OCI-LY1 (cell line): ENCODE measurements at regions not wholly inside any gene's neighbourhood (a gene's known extent, or its start where the extent isn't known, plus 50 kb on each side); places are given as distances from the start of the nearest gene placed in this dataset.

Experiments
- H2AFZ ChIP-seq: fragments of 200-600 bp; sonication (generic), shearing (Covaris generic); 2 replicates; pipeline ENCODE4 v1.6.0; 2014; ENCODE audit warnings: antibody characterized with exemption, mild to moderate bottlenecking, low read length
- H3F3A ChIP-seq: fragments of 200-600 bp; sonication (generic), shearing (Covaris generic); 2 replicates; pipeline ENCODE4 v1.6.0; 2014; ENCODE audit warnings: mild to moderate bottlenecking, antibody characterized with exemption, low read length, moderate library complexity; ENCODE audit not compliant: insufficient read depth
- H3K27ac ChIP-seq: fragments of 200-600 bp; sonication (generic); 2 replicates; pipeline ENCODE4 v1.5.1; 2014; ENCODE audit warnings: low read length, mixed run types, mild to moderate bottlenecking, low read depth; ENCODE audit not compliant: poor library complexity, severe bottlenecking
- H3K27me3 ChIP-seq: fragments of 200-600 bp; sonication (generic); 2 replicates; pipeline ENCODE4 v1.6.0; 2014; ENCODE audit warnings: antibody characterized with exemption, mild to moderate bottlenecking, low read length, moderate library complexity; ENCODE audit not compliant: insufficient read depth
- H3K36me3 ChIP-seq: fragments of 200-600 bp; sonication (generic); 2 replicates; pipeline ENCODE4 v1.6.1; 2014; ENCODE audit warnings: mild to moderate bottlenecking, antibody characterized with exemption, low read length, moderate library complexity, mixed read lengths; ENCODE audit not compliant: insufficient read depth
- H3K4me1 ChIP-seq: fragments of 200-600 bp; sonication (generic); 2 replicates; pipeline ENCODE4 v1.5.1; 2014; ENCODE audit warnings: mild to moderate bottlenecking, low read length, moderate library complexity; ENCODE audit not compliant: insufficient read depth, severe bottlenecking
- H3K4me2 ChIP-seq: fragments of 200-600 bp; sonication (generic), shearing (Covaris generic); 2 replicates; pipeline ENCODE4 v1.6.1; 2014; ENCODE audit warnings: low read length
- H3K4me3 ChIP-seq: fragments of 200-600 bp; sonication (generic); 2 replicates; pipeline ENCODE4 v1.5.1; 2014; ENCODE audit warnings: low read length, low read depth, mild to moderate bottlenecking, mixed read lengths; ENCODE audit not compliant: poor library complexity, severe bottlenecking
- H3K79me2 ChIP-seq: fragments of 200-600 bp; shearing (Covaris generic); 2 replicates; pipeline ENCODE4 v1.6.1; 2016; ENCODE audit warnings: mixed run types, low read length, mixed read lengths; ENCODE audit not compliant: insufficient read depth
- H3K9ac ChIP-seq: fragments of 200-600 bp; sonication (generic), shearing (Covaris generic); 2 replicates; pipeline ENCODE4 v1.6.1; 2014; ENCODE audit warnings: mild to moderate bottlenecking, low read length, mixed read lengths
- H3K9me2 ChIP-seq: fragments of 200-600 bp; sonication (generic), shearing (Covaris generic); 2 replicates; pipeline ENCODE4 v1.6.1; 2014; ENCODE audit warnings: low read depth, mild to moderate bottlenecking, low read length, mixed read lengths
- H3K9me3 ChIP-seq: fragments of 200-600 bp; shearing (Covaris generic); 2 replicates; pipeline ENCODE4 v1.6.1; 2014; ENCODE audit warnings: low read length, mixed read lengths
- H4K20me1 ChIP-seq: fragments of 200-600 bp; sonication (generic), shearing (Covaris generic); 2 replicates; pipeline ENCODE4 v1.6.0; 2016; ENCODE audit warnings: mild to moderate bottlenecking, low read length; ENCODE audit not compliant: insufficient read depth
- EZH2 ChIP-seq: fragments of 200-600 bp; sonication (generic), shearing (Covaris generic); IDR thresholded peaks from 2 replicates; pipeline ENCODE4 v1.8.0; 2017; ENCODE audit warnings: borderline replicate concordance, mixed run types, mild to moderate bottlenecking, antibody characterized with exemption, low read length, moderate library complexity, mixed read lengths
- TF ChIP-seq, protein P1 (sequence below): fragments of 200-600 bp; sonication (generic), shearing (Covaris generic); IDR thresholded peaks from 2 replicates; pipeline ENCODE4 v1.5.1; 2017; ENCODE audit warnings: mild to moderate bottlenecking, antibody characterized with exemption, low read length, moderate library complexity, mixed read lengths

DNA sequence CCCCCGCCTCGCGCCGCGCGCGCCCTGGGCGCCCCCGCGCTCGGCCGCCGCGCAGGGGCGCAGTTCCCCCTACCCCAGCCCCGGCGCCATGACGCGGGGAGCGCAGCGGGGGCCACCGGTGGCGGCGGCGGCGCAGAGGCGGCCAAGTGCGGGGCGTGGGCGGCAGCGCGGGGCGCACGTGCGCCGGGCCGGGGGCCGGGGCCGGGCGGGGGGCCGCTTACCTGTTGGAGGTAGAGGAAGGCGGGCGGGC lies 108.3 kb downstream of the ENGASE start:
- Histone ChIP-seq H4K20me1 (no peaks in the 10 kb centered on the region), H3K9me2 (no peaks in the 10 kb centered on the region), H3K9ac (no peak overlapping the region), H3K4me3 (no peak overlapping the region), H3K79me2 (no peaks in the 10 kb centered on the region), H3K9me3 (no peaks in the 10 kb centered on the region), H3F3A (no peaks in the 10 kb centered on the region), H3K4me2 (no peak overlapping the region), H3K27me3 (no peaks in the 10 kb centered on the region), H3K27ac (no peak overlapping the region), H3K4me1 (no peaks in the 10 kb centered on the region), H2AFZ (no peak overlapping the region), H3K36me3 (no peaks in the 10 kb centered on the region)
- TF ChIP-seq, protein P1, sequence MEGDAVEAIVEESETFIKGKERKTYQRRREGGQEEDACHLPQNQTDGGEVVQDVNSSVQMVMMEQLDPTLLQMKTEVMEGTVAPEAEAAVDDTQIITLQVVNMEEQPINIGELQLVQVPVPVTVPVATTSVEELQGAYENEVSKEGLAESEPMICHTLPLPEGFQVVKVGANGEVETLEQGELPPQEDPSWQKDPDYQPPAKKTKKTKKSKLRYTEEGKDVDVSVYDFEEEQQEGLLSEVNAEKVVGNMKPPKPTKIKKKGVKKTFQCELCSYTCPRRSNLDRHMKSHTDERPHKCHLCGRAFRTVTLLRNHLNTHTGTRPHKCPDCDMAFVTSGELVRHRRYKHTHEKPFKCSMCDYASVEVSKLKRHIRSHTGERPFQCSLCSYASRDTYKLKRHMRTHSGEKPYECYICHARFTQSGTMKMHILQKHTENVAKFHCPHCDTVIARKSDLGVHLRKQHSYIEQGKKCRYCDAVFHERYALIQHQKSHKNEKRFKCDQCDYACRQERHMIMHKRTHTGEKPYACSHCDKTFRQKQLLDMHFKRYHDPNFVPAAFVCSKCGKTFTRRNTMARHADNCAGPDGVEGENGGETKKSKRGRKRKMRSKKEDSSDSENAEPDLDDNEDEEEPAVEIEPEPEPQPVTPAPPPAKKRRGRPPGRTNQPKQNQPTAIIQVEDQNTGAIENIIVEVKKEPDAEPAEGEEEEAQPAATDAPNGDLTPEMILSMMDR: no peak
- no peak for TF ChIP-seq EZH2

DNA sequence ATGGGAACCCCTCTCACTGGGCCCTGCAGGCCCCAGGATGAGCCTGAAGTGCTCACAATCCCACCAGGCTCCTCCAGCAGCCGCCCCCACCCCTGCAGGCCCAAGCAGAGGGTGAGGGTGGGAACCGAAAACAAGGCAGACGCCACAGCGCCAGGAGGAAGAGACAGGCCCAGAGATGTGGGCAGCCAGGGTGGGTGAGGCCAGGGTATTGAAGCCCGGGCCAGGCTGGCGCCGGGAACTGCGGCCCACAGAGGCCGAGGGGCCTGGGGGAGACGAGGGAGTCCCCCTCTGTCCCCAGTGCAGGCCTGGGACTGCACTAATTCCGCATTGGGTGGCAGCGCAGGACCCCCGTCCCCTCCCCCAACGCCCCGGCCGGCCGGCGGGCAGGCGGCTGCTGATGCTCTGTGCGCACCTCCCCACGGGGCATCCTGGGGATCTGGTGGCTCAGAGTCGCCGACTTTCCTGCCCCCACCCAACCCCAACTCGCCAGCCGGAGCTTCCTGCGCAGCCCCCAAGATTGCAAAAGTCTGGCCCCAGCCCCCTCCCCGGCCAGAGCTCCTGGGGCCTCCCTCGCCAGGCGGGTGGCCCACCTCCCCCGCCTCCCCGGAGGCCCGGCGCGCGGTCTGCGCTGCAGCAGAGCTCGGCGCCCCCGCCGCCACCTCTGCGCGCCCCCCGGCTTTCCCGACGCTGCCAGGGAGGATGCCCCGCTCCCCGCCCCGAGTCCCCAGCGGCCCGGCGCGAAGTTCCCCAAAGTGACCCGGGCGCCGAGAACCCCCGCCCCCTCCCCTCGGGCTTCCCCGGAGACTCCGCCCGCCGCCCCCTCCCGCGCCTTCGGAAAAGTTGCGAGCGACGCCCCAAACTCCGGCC lies 107.8 kb downstream of the ENGASE start:
- H3K9me3 ChIP-seq: no peaks in the 10 kb centered on the region
- H3K9ac ChIP-seq: no peak overlapping the region
- H2AFZ ChIP-seq: no peak overlapping the region
- no peak overlapping the region for H3K4me2 ChIP-seq
- no peaks in the 10 kb centered on the region for H3K9me2 ChIP-seq
- H3K4me1 ChIP-seq: no peaks in the 10 kb centered on the region
- no peak for TF ChIP-seq EZH2
- TF ChIP-seq, protein P1: no peak
- no peaks in the 10 kb centered on the region for H3K27me3 ChIP-seq
- no peaks in the 10 kb centered on the region for H3F3A ChIP-seq
- H3K27ac ChIP-seq: no peak overlapping the region
- H3K79me2 ChIP-seq: no peaks in the 10 kb centered on the region
- no peak overlapping the region for H3K4me3 ChIP-seq
- H4K20me1 ChIP-seq: no peaks in the 10 kb centered on the region
- no peaks in the 10 kb centered on the region for H3K36me3 ChIP-seq

DNA sequence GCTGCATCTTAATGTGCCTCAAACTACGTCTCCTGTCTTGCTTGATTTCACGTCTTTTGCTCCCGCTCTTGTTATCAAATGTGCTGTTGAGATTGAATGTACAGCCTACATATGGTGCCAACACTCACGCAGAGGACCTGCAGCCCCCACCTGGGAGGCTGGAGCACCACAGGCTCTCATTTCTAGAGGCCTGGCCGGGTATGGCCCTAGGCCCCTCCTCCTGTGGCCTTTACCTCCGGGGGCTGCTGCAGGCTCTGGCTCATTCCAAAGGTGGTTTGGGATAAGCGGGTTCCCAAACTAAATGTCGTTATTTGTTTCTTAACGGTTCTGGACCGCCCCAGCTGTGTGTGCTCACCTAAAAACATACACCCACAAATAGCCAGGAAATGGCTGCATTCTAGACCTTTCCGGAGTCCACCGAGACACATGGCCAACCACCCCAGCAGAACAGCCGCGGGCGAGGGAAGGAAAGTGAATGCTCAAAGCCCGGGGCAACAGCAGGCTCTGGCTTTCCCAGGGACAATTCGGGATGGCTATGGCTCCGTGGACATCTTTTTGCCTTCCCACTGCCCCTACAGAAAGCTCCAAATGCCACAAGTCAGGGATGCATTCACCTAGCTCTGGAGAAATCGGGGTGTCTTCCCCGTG lies 105.9 kb downstream of the ENGASE start:
- H2AFZ ChIP-seq: no peak overlapping the region
- H3F3A ChIP-seq: no peaks in the 10 kb centered on the region
- no peak overlapping the region for H3K9ac ChIP-seq
- TF ChIP-seq, protein P1: no peak
- TF ChIP-seq EZH2: no peak
- H3K79me2 ChIP-seq: no peaks in the 10 kb centered on the region
- no peak overlapping the region for H3K27ac ChIP-seq
- H3K4me3 ChIP-seq: no peak overlapping the region
- H3K36me3 ChIP-seq: no peaks in the 10 kb centered on the region
- no peaks in the 10 kb centered on the region for H4K20me1 ChIP-seq
- peaks cover 4% of the 10 kb centered on the region; the same call in 1 of the 2 replicates for H3K27me3 ChIP-seq
- H3K4me2 ChIP-seq: no peak overlapping the region
- no peaks in the 10 kb centered on the region for H3K9me2 ChIP-seq
- no peaks in the 10 kb centered on the region for H3K9me3 ChIP-seq
- no peaks in the 10 kb centered on the region for H3K4me1 ChIP-seq
